Uterus (tissue), 3 donors: ENCODE measurements at regions not wholly inside any gene's neighbourhood (a gene's known extent, or its start where the extent isn't known, plus 50 kb on each side); places are given as distances from the start of the nearest gene placed in this dataset.

Experiments used
- DNase-seq, 2 donors: peaks; one replicate each; pipeline ENCODE4 v3.0.0-alpha.2; 2019 to 2020
- H3K27ac ChIP-seq, 2 donors: fragments of 200-600 bp; sonication (generic); 1 replicate in 1 of 2; 2 replicates in 1 of 2; pipeline ENCODE4 v1.5.1; 2016 to 2018
- H3K27me3 ChIP-seq, 2 donors: fragments of 200-600 bp; sonication (generic); one replicate each; pipeline ENCODE4 v1.5.1; 2018 to 2019; ENCODE audit warnings: control low read depth in 1 of 2
- H3K36me3 ChIP-seq, 2 donors: fragments of 200-600 bp; sonication (generic); one replicate each; pipeline ENCODE4 v1.5.1; 2019; ENCODE audit warnings: control low read depth in 1 of 2
- H3K4me1 ChIP-seq, 2 donors: fragments of 200-600 bp; sonication (generic); one replicate each; pipeline ENCODE4 v1.5.1; 2018 to 2019; ENCODE audit warnings: control low read depth in 1 of 2
- H3K4me3 ChIP-seq, 2 donors: fragments of 200-600 bp; sonication (generic); 1 replicate in 1 of 2; 2 replicates in 1 of 2; pipeline ENCODE4 v1.5.1; 2018 to 2019; ENCODE audit warnings: mild to moderate bottlenecking in 1 of 2
- H3K9me3 ChIP-seq, 2 donors: fragments of 200-600 bp; sonication (generic); one replicate each; pipeline ENCODE4 v1.5.1; 2019; ENCODE audit warnings: control low read depth in 1 of 2
- CTCF ChIP-seq, 4 experiments: fragments of 200-600 bp in 2 of 4; fragments of 450-650 bp in 2 of 4; sonication (generic) in 2 of 4; IDR thresholded peaks; one replicate each; pipeline ENCODE4 v1.5.1; 2016 to 2019; ENCODE audit warnings: antibody characterized with exemption in 4 of 4, mild to moderate bottlenecking in 2 of 4, moderate library complexity in 1 of 4
- POLR2A ChIP-seq, 2 donors: fragments of 450-650 bp; IDR thresholded peaks; one replicate each; pipeline ENCODE4 v1.6.1; 2016; ENCODE audit warnings: antibody characterized with exemption in 2 of 2, mild to moderate bottlenecking in 1 of 2, moderate library complexity in 1 of 2
- intact Hi-C: fragments of 100-400 bp; cut with DNase I; formaldehyde crosslinking; loops from one replicate; pipeline ENCODE4 v1.15.1; 2023; ENCODE audit warnings: low total_unique reads
- donor health status: DM: yes; HTN: yes; CAD: no.

- Histone ChIP-seq H3K9me3 (no peaks in the 10 kb centered on the region), H3K27me3 (no peaks in the 10 kb centered on the region), H3K36me3 (no peaks in the 10 kb centered on the region), H3K4me1 (no peaks in the 10 kb centered on the region), H3K4me3 (no peak overlapping the region), H3K27ac (no peak overlapping the region)
- intact Hi-C loops: no loop called here
- TF ChIP-seq POLR2A (IDR thresholded peaks at IDR 0.05) (no peak), CTCF (IDR thresholded peaks at IDR 0.05) (no peak)
- DNase-seq: no peak
These were observed 466.1 kb upstream of the HS6ST1 start for GRCh38 chr2:128784626-128785306.

GRCh38 chr2:128786316-128786715 lies 467.6 kb upstream of the HS6ST1 start:
- Histone ChIP-seq H3K9me3 (no peaks in the 10 kb centered on the region), H3K27me3 (no peaks in the 10 kb centered on the region), H3K36me3 (no peaks in the 10 kb centered on the region), H3K4me1 (no peaks in the 10 kb centered on the region), H3K4me3 (no peak overlapping the region), H3K27ac (no peak overlapping the region)
- DNase-seq: no peak
- intact Hi-C loops: no loop called here
- TF ChIP-seq POLR2A (IDR thresholded peaks at IDR 0.05) (no peak), CTCF (IDR thresholded peaks at IDR 0.05) (no peak)

GRCh38 chr2:128786741-128787478 lies 468.2 kb upstream of the HS6ST1 start:
- Histone ChIP-seq H3K27me3 (no peaks in the 10 kb centered on the region), H3K4me1 (no peaks in the 10 kb centered on the region), H3K36me3 (no peaks in the 10 kb centered on the region), H3K4me3 (no peak overlapping the region), H3K27ac (no peak overlapping the region), H3K9me3 (no peaks in the 10 kb centered on the region)
- intact Hi-C loops: no loop called here
- TF ChIP-seq CTCF (IDR thresholded peaks at IDR 0.05): no peak
- no peak for TF ChIP-seq POLR2A (IDR thresholded peaks at IDR 0.05)
- no peak for DNase-seq

GRCh38 chr2:128787616-128788015 lies 468.9 kb upstream of the HS6ST1 start:
- Histone ChIP-seq H3K4me3 (no peak overlapping the region), H3K27ac (no peak overlapping the region), H3K27me3 (no peaks in the 10 kb centered on the region), H3K4me1 (no peaks in the 10 kb centered on the region), H3K36me3 (no peaks in the 10 kb centered on the region), H3K9me3 (no peaks in the 10 kb centered on the region)
- no peak for TF ChIP-seq CTCF (IDR thresholded peaks at IDR 0.05)
- no peak for TF ChIP-seq POLR2A (IDR thresholded peaks at IDR 0.05)
- DNase-seq: no peak
- intact Hi-C loops: no loop called here

GRCh38 chr2:128788636-128789220 lies 470.1 kb upstream of the HS6ST1 start:
- Histone ChIP-seq H3K27me3 (no peaks in the 10 kb centered on the region), H3K4me1 (no peaks in the 10 kb centered on the region), H3K4me3 (no peak overlapping the region), H3K9me3 (no peaks in the 10 kb centered on the region), H3K36me3 (no peaks in the 10 kb centered on the region), H3K27ac (no peak overlapping the region)
- no peak for TF ChIP-seq POLR2A (IDR thresholded peaks at IDR 0.05)
- no peak for TF ChIP-seq CTCF (IDR thresholded peaks at IDR 0.05)
- no peak for DNase-seq
- intact Hi-C loops: no loop called here
